SK-N-SH (cell line): ENCODE measurements at regions not wholly inside any gene's neighbourhood (a gene's known extent, or its start where the extent isn't known, plus 50 kb on each side); places are given as distances from the start of the nearest gene placed in this dataset.

Experiments
- CTCF ChIA-PET: fragments of 300-600, 350-600 bp; formaldehyde crosslinking; extraction: SDS; loops from one replicate; lab custom pipeline; 2021; lab: Yijun Ruan, JAX
- POLR2A ChIA-PET: fragments of 350-600 bp; sonication (Branson Sonifier 250); formaldehyde crosslinking; extraction: SDS; loops from one replicate; lab custom pipeline; 2020; ENCODE audit warnings: antibody characterized with exemption, inconsistent platforms; lab: Yijun Ruan, JAX
- DNase-seq: peaks from one replicate; pipeline ENCODE4 v3.0.0; 2012
- H2AFZ ChIP-seq: fragments of 200-600 bp; sonication (generic); 2 replicates; pipeline ENCODE4 v1.8.1; 2016; ENCODE audit warnings: antibody characterized with exemption, mild to moderate bottlenecking, low read depth
- H3F3A ChIP-seq: fragments of 200-600 bp; sonication (generic); replicated peaks from 2 replicates; pipeline ENCODE3; 2016; ENCODE audit warnings: antibody characterized with exemption, mild to moderate bottlenecking; ENCODE audit not compliant: insufficient read depth
- H3K27ac ChIP-seq, 2 experiments: fragments of 200-500 bp in 1 of 2; fragments of 200-600 bp in 1 of 2; sonication (Bioruptor generic) in 1 of 2; sonication (generic), shearing (Covaris generic) in 1 of 2; 2 replicates each; pipeline versions ENCODE4 v1.5.1 to v1.6.1; 2014 to 2016; ENCODE audit warnings: low read depth in 2 of 2, inconsistent platforms in 1 of 2, low read length in 1 of 2, mild to moderate bottlenecking in 1 of 2, mixed read lengths in 1 of 2
- H3K27me3 ChIP-seq: fragments of 200-600 bp; sonication (generic), shearing (Covaris generic); 2 replicates; pipeline ENCODE4 v1.6.1; 2016; ENCODE audit warnings: mixed run types; ENCODE audit not compliant: insufficient read depth
- H3K36me3 ChIP-seq, 2 experiments: fragments of 200-500 bp in 1 of 2; fragments of 200-600 bp in 1 of 2; sonication (Bioruptor generic) in 1 of 2; sonication (generic) in 1 of 2; replicated peaks in 1 of 2; 2 replicates each; pipeline versions ENCODE3 to v1.5.1; 2014 to 2016; ENCODE audit warnings: low read length in 1 of 2, mild to moderate bottlenecking in 1 of 2; ENCODE audit not compliant: insufficient read depth in 2 of 2, control insufficient read depth in 1 of 2
- H3K4me1 ChIP-seq, 2 experiments: fragments of 200-500 bp in 1 of 2; fragments of 200-600 bp in 1 of 2; sonication (Bioruptor generic) in 1 of 2; sonication (generic), shearing (Covaris generic) in 1 of 2; 2 replicates each; pipeline versions ENCODE4 v1.5.1 to v1.6.1; 2014 to 2016; ENCODE audit warnings: low read depth in 1 of 2, low read length in 1 of 2, mixed run types in 1 of 2; ENCODE audit not compliant: insufficient read depth in 2 of 2, control insufficient read depth in 1 of 2
- H3K4me2 ChIP-seq: fragments of 200-600 bp; sonication (generic), shearing (Covaris generic); 2 replicates; pipeline ENCODE4 v1.6.1; 2017; ENCODE audit warnings: mixed run types
- H3K4me3 ChIP-seq, 2 experiments: fragments of 200-500 bp in 1 of 2; fragments of 200-600 bp in 1 of 2; sonication (Bioruptor generic) in 1 of 2; sonication (generic), shearing (Covaris generic) in 1 of 2; 2 replicates each; pipeline versions ENCODE4 v1.5.1 to v1.8.1; 2014 to 2016; ENCODE audit warnings: low read depth in 2 of 2, inconsistent platforms in 1 of 2, low read length in 1 of 2, mild to moderate bottlenecking in 1 of 2, mixed read lengths in 1 of 2, moderate library complexity in 1 of 2
- H3K79me2 ChIP-seq: fragments of 200-600 bp; sonication (generic); 2 replicates; pipeline ENCODE4 v1.8.1; 2017; ENCODE audit warnings: mild to moderate bottlenecking; ENCODE audit not compliant: insufficient read depth
- H3K9ac ChIP-seq: fragments of 200-600 bp; sonication (generic); 2 replicates; pipeline ENCODE4 v1.6.1; 2017; ENCODE audit warnings: mixed run types
- H3K9me2 ChIP-seq: fragments of 200-600 bp; sonication (generic); 2 replicates; pipeline ENCODE4 v1.6.1; 2017; ENCODE audit warnings: mixed run types
- H3K9me3 ChIP-seq: fragments of 200-600 bp; sonication (generic); 2 replicates; pipeline ENCODE4 v1.6.1; 2017; ENCODE audit warnings: mixed run types, mild to moderate bottlenecking, moderate library complexity
- H4K20me1 ChIP-seq: fragments of 200-600 bp; sonication (generic); 2 replicates; pipeline ENCODE4 v1.6.1; 2017; ENCODE audit warnings: mild to moderate bottlenecking, mixed run types; ENCODE audit not compliant: insufficient read depth
- CHD2 ChIP-seq: fragments of 150-350 bp; IDR thresholded peaks from 2 replicates; pipeline ENCODE4 v1.6.1; 2018; ENCODE audit warnings: low read length; ENCODE audit not compliant: partially characterized antibody
- EZH2phosphoT487 ChIP-seq: fragments of 200-600 bp; sonication (generic); IDR thresholded peaks from 2 replicates; pipeline ENCODE4 v1.6.1; 2017; ENCODE audit warnings: low read depth, mixed run types, mild to moderate bottlenecking, antibody characterized with exemption, moderate library complexity, borderline replicate concordance
- FOXJ3 ChIP-seq: sonication (generic); formaldehyde crosslinking; IDR thresholded peaks from 2 replicates; pipeline ENCODE4 v1.5.1; 2020; ENCODE audit warnings: mild to moderate bottlenecking, missing genetic modification reagents
- GATA2 ChIP-seq: sonication (generic); formaldehyde crosslinking; IDR thresholded peaks from 2 replicates; pipeline ENCODE4 v1.5.0; 2020; ENCODE audit warnings: mild to moderate bottlenecking, missing genetic modification reagents
- JUND ChIP-seq: IDR thresholded peaks from 2 replicates; pipeline ENCODE4 v1.4.0; 2012
- NFIC ChIP-seq: IDR thresholded peaks from 2 replicates; pipeline ENCODE4 v1.4.0; 2012; ENCODE audit warnings: borderline replicate concordance
- NRF1 ChIP-seq: IDR thresholded peaks from 2 replicates; pipeline ENCODE4 v1.6.1; 2012; ENCODE audit warnings: low read depth, mild to moderate bottlenecking, low read length
- RXRA ChIP-seq: IDR thresholded peaks from 2 replicates; pipeline ENCODE4 v1.4.0; 2012; ENCODE audit warnings: low read depth, mild to moderate bottlenecking, borderline replicate concordance
- WGBS: methylation state at CpG from one replicate; pipeline ENCODE4 v1.1.6; 2017; ENCODE audit warnings: low lambda C conversion rate; 5-methylcytosine and 5-hydroxymethylcytosine counted together
- TF ChIP-seq, protein P1 (sequence below): IDR thresholded peaks from 2 replicates; pipeline ENCODE4 v1.4.0; 2012; ENCODE audit warnings: low read depth, borderline replicate concordance
- TF ChIP-seq, protein P2 (sequence below): fragments of 150-350 bp; IDR thresholded peaks from 2 replicates; pipeline ENCODE4 v1.6.1; 2017; ENCODE audit warnings: antibody characterized with exemption, low read length, low read depth, borderline replicate concordance
- TF ChIP-seq, protein P3 (sequence below): IDR thresholded peaks from 2 replicates; pipeline ENCODE4; 2012

DNA sequence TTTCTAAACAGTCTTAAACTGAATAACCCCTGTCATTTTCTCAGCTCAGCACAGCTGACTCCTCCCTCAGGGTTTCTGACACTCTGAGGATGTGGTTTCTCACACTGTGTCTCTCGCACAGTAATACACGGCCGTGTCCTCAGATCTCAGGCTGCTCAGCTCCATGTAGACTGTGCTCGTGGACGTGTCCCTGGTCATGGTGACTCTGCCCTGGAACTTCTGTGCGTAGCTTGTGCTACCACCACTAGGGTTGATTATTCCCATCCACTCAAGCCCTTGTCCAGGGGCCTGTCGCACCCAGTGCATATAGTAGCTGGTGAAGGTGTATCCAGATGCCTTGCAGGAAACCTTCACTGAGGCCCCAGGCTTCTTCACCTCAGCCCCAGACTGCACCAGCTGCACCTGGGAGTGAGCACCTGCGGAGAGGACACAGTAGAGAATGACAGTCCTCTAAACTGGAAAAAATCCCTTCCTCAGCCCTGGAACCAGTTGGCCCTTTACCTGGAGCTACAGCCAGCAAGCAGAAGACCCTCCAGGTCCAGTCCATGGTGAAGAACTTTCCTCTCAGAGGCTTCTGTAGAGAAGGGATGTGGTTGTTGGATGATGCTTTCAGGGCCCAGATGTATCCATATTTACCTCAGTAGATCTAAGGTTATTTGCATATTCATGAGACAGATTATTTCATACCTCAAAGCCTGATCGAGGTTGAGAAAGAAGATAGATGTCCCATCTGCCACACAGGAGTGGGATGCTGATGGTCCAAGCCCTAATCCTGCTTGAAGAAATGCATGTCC is 984.8 kb downstream of the TMEM121 start:
- no peaks in the 10 kb centered on the region for H3F3A ChIP-seq
- WGBS, result 73% methylated on average over 8 of the region's 9 CpGs
- no peaks in the 10 kb centered on the region for H3K4me1 ChIP-seq
- no peaks in the 10 kb centered on the region for H3K9me3 ChIP-seq
- no peaks in the 10 kb centered on the region for H4K20me1 ChIP-seq
- CTCF ChIA-PET, result no interaction called here
- no peak overlapping the region for H2AFZ ChIP-seq
- no peak overlapping the region for H3K9ac ChIP-seq
- POLR2A ChIA-PET, result no interaction called here
- no peaks in the 10 kb centered on the region for H3K9me2 ChIP-seq
- no peak for TF ChIP-seq NFIC
- TF ChIP-seq, all 33 proteins: peak for 0
- no peak overlapping the region for H3K4me3 ChIP-seq
- no peak for DNase-seq
- no peak overlapping the region for H3K27ac ChIP-seq
- no peaks in the 10 kb centered on the region for H3K79me2 ChIP-seq
- H3K36me3 ChIP-seq, result peaks cover 0 to 2% of the 10 kb centered on the region in 2 experiments
- H3K27me3 ChIP-seq, result no peaks in the 10 kb centered on the region
- H3K4me2 ChIP-seq, result no peak overlapping the region

DNA sequence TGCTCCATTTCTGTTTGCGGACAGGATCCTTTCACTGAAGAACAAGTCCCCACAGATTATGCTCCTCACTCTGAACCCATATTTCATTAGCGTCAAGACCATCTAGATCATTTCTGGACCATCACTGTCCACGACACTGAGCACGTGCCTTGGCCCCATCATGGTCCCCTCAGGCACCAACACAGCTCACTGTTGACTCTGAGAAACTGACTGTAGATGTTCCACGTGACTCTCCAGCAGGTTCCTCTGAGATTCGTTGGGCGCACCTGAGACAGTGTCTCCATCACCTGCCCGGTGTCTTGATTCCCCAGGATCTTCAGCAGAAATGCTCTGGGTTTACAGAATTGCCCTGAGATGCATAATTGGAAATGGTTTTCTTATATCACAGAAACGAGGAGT is 985.4 kb downstream of the TMEM121 start:
- WGBS, result 81% methylated on average over 9 of the region's 9 CpGs
- CTCF ChIA-PET, result no interaction called here
- H3K27me3 ChIP-seq, result no peaks in the 10 kb centered on the region

More for the DNA sequence above, 985.4 kb downstream of the TMEM121 start:
- H3K9me2 ChIP-seq, result no peaks in the 10 kb centered on the region
- TF ChIP-seq RXRA, result no peak
- no peak for TF ChIP-seq CHD2
- TF ChIP-seq, protein P1, sequence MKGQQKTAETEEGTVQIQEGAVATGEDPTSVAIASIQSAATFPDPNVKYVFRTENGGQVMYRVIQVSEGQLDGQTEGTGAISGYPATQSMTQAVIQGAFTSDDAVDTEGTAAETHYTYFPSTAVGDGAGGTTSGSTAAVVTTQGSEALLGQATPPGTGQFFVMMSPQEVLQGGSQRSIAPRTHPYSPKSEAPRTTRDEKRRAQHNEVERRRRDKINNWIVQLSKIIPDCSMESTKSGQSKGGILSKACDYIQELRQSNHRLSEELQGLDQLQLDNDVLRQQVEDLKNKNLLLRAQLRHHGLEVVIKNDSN, result no peak
- TF ChIP-seq FOXJ3 (CRISPR knock-in tag), result no peak
- TF ChIP-seq NRF1, result no peak
- TF ChIP-seq, protein P2, sequence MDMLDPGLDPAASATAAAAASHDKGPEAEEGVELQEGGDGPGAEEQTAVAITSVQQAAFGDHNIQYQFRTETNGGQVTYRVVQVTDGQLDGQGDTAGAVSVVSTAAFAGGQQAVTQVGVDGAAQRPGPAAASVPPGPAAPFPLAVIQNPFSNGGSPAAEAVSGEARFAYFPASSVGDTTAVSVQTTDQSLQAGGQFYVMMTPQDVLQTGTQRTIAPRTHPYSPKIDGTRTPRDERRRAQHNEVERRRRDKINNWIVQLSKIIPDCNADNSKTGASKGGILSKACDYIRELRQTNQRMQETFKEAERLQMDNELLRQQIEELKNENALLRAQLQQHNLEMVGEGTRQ, result no peak
- TF ChIP-seq GATA2 (CRISPR knock-in tag), result no peak
- TF ChIP-seq, protein P3, sequence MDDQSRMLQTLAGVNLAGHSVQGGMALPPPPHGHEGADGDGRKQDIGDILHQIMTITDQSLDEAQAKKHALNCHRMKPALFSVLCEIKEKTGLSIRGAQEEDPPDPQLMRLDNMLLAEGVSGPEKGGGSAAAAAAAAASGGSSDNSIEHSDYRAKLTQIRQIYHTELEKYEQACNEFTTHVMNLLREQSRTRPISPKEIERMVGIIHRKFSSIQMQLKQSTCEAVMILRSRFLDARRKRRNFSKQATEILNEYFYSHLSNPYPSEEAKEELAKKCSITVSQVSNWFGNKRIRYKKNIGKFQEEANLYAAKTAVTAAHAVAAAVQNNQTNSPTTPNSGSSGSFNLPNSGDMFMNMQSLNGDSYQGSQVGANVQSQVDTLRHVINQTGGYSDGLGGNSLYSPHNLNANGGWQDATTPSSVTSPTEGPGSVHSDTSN, result no peak
- TF ChIP-seq EZH2phosphoT487, result no peak
- TF ChIP-seq JUND, result no peak
- peaks cover 0 to 2% of the 10 kb centered on the region in 2 experiments for H3K36me3 ChIP-seq
- H2AFZ ChIP-seq, result no peak overlapping the region
- POLR2A ChIA-PET, result no interaction called here
- no peak for DNase-seq
- no peak overlapping the region for H3K4me3 ChIP-seq
- no peak overlapping the region for H3K9ac ChIP-seq
- H3K9me3 ChIP-seq, result no peaks in the 10 kb centered on the region
- no peaks in the 10 kb centered on the region for H4K20me1 ChIP-seq
- no peaks in the 10 kb centered on the region for H3F3A ChIP-seq
- H3K27ac ChIP-seq, result no peak overlapping the region
- no peak overlapping the region for H3K4me2 ChIP-seq
- no peaks in the 10 kb centered on the region for H3K4me1 ChIP-seq
- H3K79me2 ChIP-seq, result no peaks in the 10 kb centered on the region
